Pancreas (tissue), 10 donors: ENCODE measurements at regions not wholly inside any gene's neighbourhood (a gene's known extent, or its start where the extent isn't known, plus 50 kb on each side); places are given as distances from the start of the nearest gene placed in this dataset.
"Not testable (repeated sequence)": the region's sequence is repeated elsewhere in the genome, so short reads cannot be mapped to it uniquely, and the experiment has no call there.

Experiments
- ATAC-seq, 4 donors: fragments of 200-7000 bp; cut with Tn5 transposase; one replicate each; pipeline versions ENCODE4 v1.8.0 to v1.9.1; 2020; ENCODE audit warnings: mild to moderate bottlenecking in 4 of 4, moderate library complexity in 4 of 4
- DNase-seq, 6 donors: peaks; one replicate each; pipeline ENCODE4 v3.0.0-alpha.2; 2020
- FAIRE-seq: peaks from 2 replicates; lab custom pipeline; 2012; peaks lifted over from hg19 to GRCh38; lab: Jason Lieb, UNC
- H3K27ac ChIP-seq, 4 donors: fragments of 200-600 bp; sonication (generic); 1 replicate in 3 of 4; 2 replicates in 1 of 4; pipeline versions ENCODE4 v1.5.0 to v1.8.0; 2020
- H3K27me3 ChIP-seq, 4 donors: fragments of 200-600 bp; one replicate each; pipeline ENCODE4 v1.8.0; 2021
- H3K36me3 ChIP-seq, 3 donors: fragments of 200-600 bp; sonication (generic) in 1 of 3; one replicate each; pipeline versions ENCODE4 v1.5.0 to v1.8.0; 2020 to 2021
- H3K4me1 ChIP-seq, 3 donors: fragments of 200-600 bp; one replicate each; pipeline ENCODE4 v1.8.0; 2021
- H3K4me3 ChIP-seq, 4 donors: fragments of 200-600 bp; sonication (generic) in 2 of 4; one replicate each; pipeline versions ENCODE4 v1.5.0 to v1.8.0; 2020 to 2021
- H3K9me3 ChIP-seq, 4 donors: fragments of 200-600 bp; one replicate each; pipeline ENCODE4 v1.8.0; 2021
- CTCF ChIP-seq, 4 donors: fragments of 200-600 bp; sonication (generic) in 3 of 4; IDR thresholded peaks; one replicate each; pipeline versions ENCODE4 v1.5.0 to v1.8.0; 2021; ENCODE audit warnings: antibody characterized with exemption in 4 of 4
- WGBS, 2 donors: extraction: QIAGEN DNeasy Blood & Tissue Kit; methylation state at CpG; one replicate each; pipeline ENCODE4 v1.1.7; 2013; 5-methylcytosine and 5-hydroxymethylcytosine counted together
- intact Hi-C, 3 donors: fragments of 100-400 bp; cut with DNase I; formaldehyde crosslinking; loops; one replicate each; pipeline versions ENCODE4 v1.11.1 to v1.14.2; 2022
- donor health status: healthy with polysubstance abuse.
- donor health status: DM: no; HTN: no; CAD: no; lungs with moderate emphysema.
- donor health status: DM: no; HTN: no; CAD: no.
- donor health status: control.
- donor health status: control.
- donor health status: Bipolar disorder and iron deficiency.
- donor health status: DM: yes; HTN: yes; CAD: no.
- donor health status: DM: no; HTN: no; CAD: no.
- donor health status: DM: no; HTN: no; CAD: no.
- donor health status: DM: yes; HTN: yes; CAD: no.

GRCh38 chr13:73816702-73817101 is 317.5 kb downstream of the KLF12 start:
- Histone ChIP-seq H3K4me3 (no peak overlapping the region), H3K36me3 (no peaks in the 10 kb centered on the region), H3K27ac (no peak overlapping the region), H3K9me3 (no peaks in the 10 kb centered on the region), H3K27me3 (no peaks in the 10 kb centered on the region), H3K4me1 (no peaks in the 10 kb centered on the region)
- ATAC-seq: no peak
- no peak for TF ChIP-seq CTCF (IDR thresholded peaks at IDR 0.05)
- no peak for FAIRE-seq
- intact Hi-C loops: no loop called here
- 90 to 91% methylated on average over 2 of the region's 2 CpGs for WGBS, 2 donors
- no peak for DNase-seq

DNA sequence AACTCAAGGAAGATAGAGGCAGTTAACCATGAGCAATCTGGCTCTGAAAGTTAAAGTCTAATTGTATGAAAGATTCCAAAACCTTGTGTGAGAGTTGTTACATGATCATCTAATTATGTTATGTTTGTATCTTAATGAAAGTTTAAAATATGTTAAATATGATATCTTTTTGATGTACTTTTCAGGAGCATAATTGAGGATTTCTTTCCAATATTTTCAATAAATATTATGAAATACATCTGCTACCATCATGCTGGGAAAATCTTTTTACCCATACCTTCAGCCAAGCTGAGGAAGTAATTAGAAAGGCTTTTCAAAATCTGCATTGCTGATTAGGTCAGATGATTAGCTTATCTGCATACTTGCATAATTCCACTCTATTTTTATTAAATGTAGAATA is 318.4 kb downstream of the KLF12 start:
- ATAC-seq (no peak), FAIRE-seq (no peak), DNase-seq (no peak)
- intact Hi-C loops: no loop called here
- no peaks in the 10 kb centered on the region for H3K4me1 ChIP-seq
- H3K27ac ChIP-seq: no peak overlapping the region
- no peaks in the 10 kb centered on the region for H3K9me3 ChIP-seq
- H3K4me3 ChIP-seq: no peak overlapping the region
- no peak for TF ChIP-seq CTCF (IDR thresholded peaks at IDR 0.05)
- H3K36me3 ChIP-seq: no peaks in the 10 kb centered on the region
- no peaks in the 10 kb centered on the region for H3K27me3 ChIP-seq

DNA sequence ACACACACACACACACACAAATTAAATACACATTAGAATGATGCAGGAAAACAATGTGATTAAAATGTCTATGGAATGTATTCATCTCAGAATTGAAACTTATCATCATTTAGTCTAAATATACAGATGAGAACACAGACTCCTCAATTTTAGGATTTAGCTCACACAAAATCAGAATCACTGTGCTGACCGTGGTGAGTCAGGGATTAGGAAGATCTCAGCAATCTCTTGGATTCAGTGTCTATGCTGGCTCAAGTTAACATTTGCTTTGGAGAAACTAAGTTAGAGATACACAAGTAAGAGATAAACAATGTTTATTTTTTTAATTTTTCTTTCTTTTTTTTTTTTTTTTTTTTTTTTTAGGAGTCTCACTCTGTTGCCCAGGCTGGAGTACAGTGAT is 323.6 kb downstream of the KLF12 start:
- intact Hi-C loops: no loop called here
- Histone ChIP-seq H3K9me3 (no peaks in the 10 kb centered on the region), H3K36me3 (no peaks in the 10 kb centered on the region), H3K27ac (no peak overlapping the region), H3K4me3 (no peak overlapping the region), H3K27me3 (no peaks in the 10 kb centered on the region), H3K4me1 (no peaks in the 10 kb centered on the region)
- FAIRE-seq: no peak
- WGBS, 2 donors: 94 to 97% methylated on average over 1 of the region's 1 CpG
- TF ChIP-seq CTCF (IDR thresholded peaks at IDR 0.05): no peak
- ATAC-seq: no peak
- DNase-seq: no peak

DNA sequence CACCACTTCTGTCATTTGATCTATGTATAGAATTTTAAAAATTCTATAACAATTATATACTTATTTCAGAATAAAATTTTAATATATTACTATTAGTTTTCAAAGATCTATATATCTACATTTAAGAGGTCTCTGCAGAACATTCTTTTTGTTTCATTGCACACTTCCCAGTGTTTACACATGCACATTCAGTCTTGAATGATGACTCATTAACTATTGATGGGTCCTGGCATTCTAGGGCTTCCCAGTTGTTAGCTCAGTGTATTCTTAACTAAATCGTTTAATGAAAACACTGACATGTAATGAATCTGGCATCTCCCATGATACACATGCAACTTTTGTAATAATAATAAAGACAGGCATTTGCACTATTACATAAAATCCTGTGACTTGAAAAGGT is 324.6 kb downstream of the KLF12 start:
- intact Hi-C loops: no loop called here
- H3K36me3 ChIP-seq: no peaks in the 10 kb centered on the region
- DNase-seq (no peak), ATAC-seq (no peak), FAIRE-seq (peak; percentile 26)
- H3K4me3 ChIP-seq: no peak overlapping the region
- H3K9me3 ChIP-seq: no peaks in the 10 kb centered on the region
- H3K27ac ChIP-seq: no peak overlapping the region
- TF ChIP-seq CTCF (IDR thresholded peaks at IDR 0.05): no peak
- no peaks in the 10 kb centered on the region for H3K27me3 ChIP-seq
- WGBS, 2 donors: 18 to 19% methylated on average over 1 of the region's 1 CpG
- no peaks in the 10 kb centered on the region for H3K4me1 ChIP-seq

DNA sequence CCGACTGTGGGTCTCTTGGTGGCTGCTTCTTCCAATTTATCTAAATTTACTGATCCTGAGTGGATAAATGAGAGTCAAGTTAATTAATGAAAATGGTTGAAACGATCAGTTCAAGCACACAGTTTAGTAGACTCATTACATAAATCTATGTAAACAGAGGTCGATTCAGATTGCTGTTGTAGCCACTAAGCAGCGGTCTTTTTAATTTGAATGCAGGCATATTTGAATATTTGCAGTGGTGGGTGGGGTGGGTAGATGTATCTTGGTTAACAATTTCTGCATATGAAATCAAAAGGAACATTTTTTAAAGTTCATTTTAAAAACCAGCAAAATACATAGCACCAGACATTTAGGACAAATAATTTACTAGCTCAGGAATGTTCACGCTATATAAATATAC is 325.9 kb downstream of the KLF12 start:
- Histone ChIP-seq H3K36me3 (no peaks in the 10 kb centered on the region), H3K27me3 (no peaks in the 10 kb centered on the region), H3K9me3 (no peaks in the 10 kb centered on the region), H3K27ac (no peak overlapping the region), H3K4me3 (no peak overlapping the region), H3K4me1 (no peaks in the 10 kb centered on the region)
- intact Hi-C loops: no loop called here
- no peak for ATAC-seq
- 58 to 62% methylated on average over 5 of the region's 5 CpGs for WGBS, 2 donors
- DNase-seq: no peak
- TF ChIP-seq CTCF (IDR thresholded peaks at IDR 0.05): no peak
- no peak for FAIRE-seq

DNA sequence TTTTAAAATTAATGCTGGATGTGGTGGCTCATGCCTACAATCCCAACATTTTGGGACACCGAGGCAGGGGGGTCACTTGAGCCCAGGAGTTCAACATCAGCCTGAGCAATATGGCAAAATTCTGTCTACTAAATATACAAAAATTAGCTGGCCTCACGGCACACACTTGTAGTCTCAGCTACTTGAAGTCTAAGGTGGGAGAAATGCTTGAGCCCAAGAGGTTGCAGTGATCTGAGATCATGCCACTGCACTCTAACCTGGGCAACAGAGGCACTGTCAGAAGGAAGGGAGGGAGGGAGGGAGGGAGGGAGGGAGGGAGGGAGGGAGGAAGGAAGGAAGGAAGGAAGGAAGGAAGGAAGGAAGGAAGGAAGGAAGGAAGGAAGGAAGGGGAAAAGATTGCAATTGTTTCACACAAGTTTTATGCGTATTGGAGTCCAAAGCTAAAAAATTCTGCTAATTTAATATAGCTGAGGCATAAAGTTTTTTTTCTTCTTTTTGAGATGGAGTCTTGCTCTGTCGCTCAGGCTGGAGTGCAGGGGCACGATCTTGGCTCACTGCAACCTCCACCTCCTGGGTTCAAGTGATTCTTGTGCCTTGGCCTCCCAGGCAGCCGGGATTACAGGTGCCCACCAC is 328.8 kb downstream of the KLF12 start:
- H3K36me3 ChIP-seq, ATAC-seq, FAIRE-seq, intact Hi-C loops, H3K4me3 ChIP-seq, H3K4me1 ChIP-seq, H3K27me3 ChIP-seq, DNase-seq, H3K9me3 ChIP-seq, H3K27ac ChIP-seq: not testable (repeated sequence)
- WGBS, 2 donors: 84 to 95% methylated on average over 6 of the region's 6 CpGs
